HG03064 (cell line): ENCODE measurements at regions not wholly inside any gene's neighbourhood (a gene's known extent, or its start where the extent isn't known, plus 50 kb on each side); places are given as distances from the start of the nearest gene placed in this dataset.

Experiments
- ATAC-seq: cut with Tn5 transposase; IDR thresholded peaks from one replicate; pipeline ENCODE4 v1.9.1; 2021; ENCODE audit warnings: low read depth; ENCODE audit not compliant: unreplicated experiment

- ATAC-seq, result no peak
Observed at GRCh38 chr6:6376845-6377244, 56.4 kb upstream of the F13A1 start.

- ATAC-seq, result no peak
Observed at GRCh38 chr6:6377621-6378020, 57.2 kb upstream of the F13A1 start.

GRCh38 chr6:6379573-6379972 is 59.1 kb upstream of the F13A1 start:
- ATAC-seq, result no peak

GRCh38 chr6:6384520-6384919 is 64.1 kb upstream of the F13A1 start:
- ATAC-seq, result no peak

GRCh38 chr6:6386010-6386409 is 65.5 kb upstream of the F13A1 start:
- ATAC-seq, result no peak

GRCh38 chr6:6390849-6391602 is 70.6 kb upstream of the F13A1 start:
- peak; percentile 40 for ATAC-seq

GRCh38 chr6:6392214-6393068 is 72.0 kb upstream of the F13A1 start:
- peak; percentile 75 for ATAC-seq

GRCh38 chr6:6393069-6393529 is 72.6 kb upstream of the F13A1 start:
- peak; percentile 11 for ATAC-seq

GRCh38 chr6:6395581-6396197 is 75.2 kb upstream of the F13A1 start:
- ATAC-seq, result no peak

GRCh38 chr6:6397842-6398241 is 77.4 kb upstream of the F13A1 start:
- no peak for ATAC-seq

GRCh38 chr6:6399568-6399967 is 79.1 kb upstream of the F13A1 start:
- ATAC-seq, result no peak

GRCh38 chr6:6401401-6401800 is 80.9 kb upstream of the F13A1 start:
- ATAC-seq, result no peak

- no peak for ATAC-seq
Observed at GRCh38 chr6:6402006-6402405, 81.5 kb upstream of the F13A1 start.

- no peak for ATAC-seq
Observed at GRCh38 chr6:6402591-6402990, 82.1 kb upstream of the F13A1 start.

GRCh38 chr6:6405031-6405430 is 84.6 kb upstream of the F13A1 start:
- ATAC-seq, result no peak

GRCh38 chr6:6405997-6406714 is 85.7 kb upstream of the F13A1 start:
- no peak for ATAC-seq

- ATAC-seq, result no peak
Observed at GRCh38 chr6:6406715-6407070, 86.2 kb upstream of the F13A1 start.

GRCh38 chr6:6407071-6407741 is 86.7 kb upstream of the F13A1 start:
- peak; percentile 91 for ATAC-seq

- ATAC-seq, result no peak
Observed at GRCh38 chr6:6409397-6410030, 89.1 kb upstream of the F13A1 start.

GRCh38 chr6:6411115-6411514 is 90.7 kb upstream of the F13A1 start:
- no peak for ATAC-seq
